AG04450 (cell line): ENCODE measurements at regions not wholly inside any gene's neighbourhood (a gene's known extent, or its start where the extent isn't known, plus 50 kb on each side); places are given as distances from the start of the nearest gene placed in this dataset.

ENCODE experiments used
- CTCF ChIA-PET: fragments of 300-600, 350-600 bp; formaldehyde crosslinking; extraction: SDS; loops from one replicate; lab custom pipeline; 2022; ENCODE audit warnings: antibody characterized with exemption, inconsistent platforms; lab: Charles Lee
- POLR2A ChIA-PET: fragments of 350-600 bp; formaldehyde crosslinking; extraction: SDS; loops from one replicate; lab custom pipeline; 2021; ENCODE audit warnings: antibody characterized with exemption, inconsistent platforms; lab: Yijun Ruan, JAX
- DNase-seq: peaks from one replicate; pipeline ENCODE4 v3.0.0-alpha.2; 2011; ENCODE audit warnings: low read depth, low spot score
- H3K27ac ChIP-seq: one replicate; pipeline ENCODE4 v1.5.1; 2012; ENCODE audit warnings: low read depth, low read length, control low read depth
- H3K27me3 ChIP-seq: one replicate; pipeline ENCODE4 v1.6.0; 2012; ENCODE audit warnings: low read length; ENCODE audit not compliant: control insufficient read depth, insufficient read depth
- H3K4me3 ChIP-seq: 2 replicates; pipeline ENCODE4 v1.5.1; 2011; ENCODE audit warnings: mild to moderate bottlenecking, low read depth, low read length, control low read depth
- H3K9me3 ChIP-seq: 2 replicates; pipeline ENCODE4 v1.5.1; 2012; ENCODE audit warnings: low read length; ENCODE audit not compliant: control insufficient read depth, insufficient read depth
- CTCF ChIP-seq: IDR thresholded peaks from 2 replicates; pipeline ENCODE4 v1.5.1; 2011; ENCODE audit warnings: low read depth, low read length, control low read depth, inconsistent platforms

GRCh38 chr2:16272038-16272788 is 331.9 kb downstream of the MYCN start:
- Histone ChIP-seq H3K27me3 (no peaks in the 10 kb centered on the region), H3K9me3 (peaks cover 22% of the 10 kb centered on the region; the same call in 1 of the 2 replicates), H3K4me3 (no peak overlapping the region), H3K27ac (no peak overlapping the region)
- no peak for DNase-seq
- ChIA-PET CTCF (no interaction called here), POLR2A (no interaction called here)
- TF ChIP-seq CTCF = no peak

GRCh38 chr2:16271231-16271896 is 331.0 kb downstream of the MYCN start:
- no peaks in the 10 kb centered on the region for H3K27me3 ChIP-seq
- ChIA-PET POLR2A (no interaction called here), CTCF (no interaction called here)
- H3K4me3 ChIP-seq = no peak overlapping the region
- H3K9me3 ChIP-seq = peaks cover 26% of the 10 kb centered on the region
- no peak for TF ChIP-seq CTCF
- no peak overlapping the region for H3K27ac ChIP-seq
- DNase-seq = no peak

GRCh38 chr2:16270441-16270840 is 330.1 kb downstream of the MYCN start:
- POLR2A ChIA-PET = no interaction called here

GRCh38 chr2:16268301-16269000 is 328.1 kb downstream of the MYCN start:
- DNase-seq = no peak
- no peaks in the 10 kb centered on the region for H3K27me3 ChIP-seq
- CTCF ChIA-PET = no interaction called here
- no peak for TF ChIP-seq CTCF
- H3K9me3 ChIP-seq = peaks cover 21% of the 10 kb centered on the region
- POLR2A ChIA-PET = no interaction called here
- no peak overlapping the region for H3K27ac ChIP-seq
- H3K4me3 ChIP-seq = no peak overlapping the region

More at GRCh38 chr2:16270441-16270840, 330.1 kb downstream of the MYCN start:
- H3K9me3 ChIP-seq = peaks cover 20% of the 10 kb centered on the region
- DNase-seq = no peak
- H3K27ac ChIP-seq = no peak overlapping the region
- TF ChIP-seq CTCF = no peak
- no peak overlapping the region for H3K4me3 ChIP-seq
- no peaks in the 10 kb centered on the region for H3K27me3 ChIP-seq
- CTCF ChIA-PET = no interaction called here

- H3K27ac ChIP-seq = no peak overlapping the region
- POLR2A ChIA-PET = no interaction called here
- CTCF ChIA-PET = no interaction called here
- DNase-seq = no peak
- H3K4me3 ChIP-seq = no peak overlapping the region
- TF ChIP-seq CTCF = no peak
- H3K9me3 ChIP-seq = peaks cover 32% of the 10 kb centered on the region
- no peaks in the 10 kb centered on the region for H3K27me3 ChIP-seq
Observed at GRCh38 chr2:16266571-16266970, 326.2 kb downstream of the MYCN start.
